GM21381 (cell line): ENCODE measurements at regions not wholly inside any gene's neighbourhood (a gene's known extent, or its start where the extent isn't known, plus 50 kb on each side); places are given as distances from the start of the nearest gene placed in this dataset.
"Not testable (repeated sequence)": the region's sequence is repeated elsewhere in the genome, so short reads cannot be mapped to it uniquely, and the experiment has no call there.

ENCODE experiments used
- ATAC-seq: cut with Tn5 transposase; IDR thresholded peaks from one replicate; pipeline ENCODE4 v1.9.1; 2021; ENCODE audit warnings: mild to moderate bottlenecking, moderate library complexity; ENCODE audit not compliant: unreplicated experiment

GRCh38 chr19:29060813-29061364 lies 152.1 kb downstream of the UQCRFS1 start:
- ATAC-seq: no peak

GRCh38 chr19:29056535-29056934 lies 156.4 kb downstream of the UQCRFS1 start:
- no peak for ATAC-seq

- no peak for ATAC-seq
Observed at GRCh38 chr19:29054886-29055675, 157.9 kb downstream of the UQCRFS1 start.

DNA sequence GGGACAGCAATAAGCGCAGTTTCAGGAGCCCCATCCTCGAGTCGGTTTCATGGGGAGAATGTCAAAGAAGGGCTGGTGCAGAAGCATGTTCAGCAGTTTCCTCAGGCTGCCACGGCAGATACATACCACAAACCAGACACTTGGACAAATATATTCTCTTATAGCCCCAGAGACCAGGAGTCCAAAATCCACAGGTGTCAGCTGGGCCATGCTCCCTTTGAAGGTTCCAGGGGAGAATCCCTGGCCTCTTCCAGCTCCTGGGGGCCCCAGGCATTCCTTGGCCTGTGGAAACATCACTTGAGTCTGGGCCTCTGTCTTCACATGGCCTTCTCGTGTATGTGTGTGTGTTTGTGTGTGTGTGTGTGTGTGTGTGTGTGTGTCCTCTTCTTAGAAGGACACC lies 164.1 kb downstream of the UQCRFS1 start:
- ATAC-seq: no peak

DNA sequence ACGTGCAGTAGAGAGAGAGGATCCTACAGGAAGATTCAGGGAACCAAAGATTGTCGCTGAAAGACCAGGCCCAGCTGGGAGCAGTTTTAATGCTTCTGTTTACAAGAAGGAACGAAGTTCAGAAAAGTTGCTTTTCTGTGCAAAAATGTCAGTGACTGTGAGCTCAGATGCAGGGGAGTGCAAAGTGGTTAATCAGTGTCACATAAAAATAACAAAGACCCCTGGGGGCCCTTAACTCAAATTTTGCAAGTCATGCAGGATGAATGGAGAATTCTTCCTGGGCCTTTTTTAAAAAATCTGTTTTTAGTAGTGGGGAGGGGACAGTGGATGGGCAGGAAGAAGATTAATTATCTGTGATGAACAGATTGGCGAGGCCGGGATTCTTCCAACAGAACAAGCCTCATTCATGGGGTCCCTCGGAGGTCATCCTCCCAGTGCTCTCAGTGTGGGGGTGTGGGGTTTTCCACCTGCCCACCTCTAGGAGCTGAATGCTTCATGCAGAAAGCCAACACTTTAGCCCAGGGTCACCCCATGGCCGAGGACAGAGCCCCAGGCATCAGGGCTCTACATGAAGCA lies 167.2 kb downstream of the UQCRFS1 start:
- no peak for ATAC-seq

GRCh38 chr19:29044037-29044436 lies 168.9 kb downstream of the UQCRFS1 start:
- ATAC-seq: no peak

DNA sequence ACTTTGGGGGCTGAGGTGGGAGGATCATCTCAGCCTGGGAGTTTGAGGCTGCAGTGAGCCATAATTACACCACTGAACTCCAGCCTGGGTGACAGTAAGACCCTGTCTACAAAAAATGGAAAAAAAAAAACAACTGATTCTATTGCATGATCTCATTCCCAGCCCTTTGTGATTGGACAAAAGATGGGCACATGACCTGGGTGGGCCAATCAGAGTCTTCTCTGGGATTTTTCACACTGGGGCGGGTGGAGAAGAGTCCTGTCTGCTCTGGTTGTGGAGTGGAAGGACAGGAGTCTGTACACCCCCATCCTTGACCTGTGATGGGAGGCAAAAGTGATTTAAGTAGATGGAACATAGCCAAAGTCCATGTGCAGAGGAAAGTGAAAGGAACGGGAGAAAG lies 170.5 kb downstream of the UQCRFS1 start:
- no peak for ATAC-seq

DNA sequence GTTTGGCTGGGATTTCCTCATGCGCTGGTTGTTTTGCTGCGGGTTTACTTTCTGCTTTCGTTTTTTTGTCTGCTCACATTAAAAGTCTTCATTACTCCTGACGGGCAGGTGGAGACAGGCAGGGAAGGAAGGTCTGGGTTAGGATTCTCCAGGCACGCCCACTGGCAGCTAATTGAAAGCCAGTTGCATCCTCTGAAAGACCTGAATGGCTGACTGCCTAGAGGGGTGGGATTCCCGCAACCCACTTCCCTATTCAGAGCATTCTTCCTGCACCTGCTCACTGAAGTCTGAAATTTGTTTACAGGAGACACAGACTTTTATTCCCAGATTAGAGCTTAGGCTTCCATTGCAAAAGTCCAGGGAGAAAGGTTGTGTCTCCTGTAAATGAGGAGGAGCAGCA lies 172.0 kb downstream of the UQCRFS1 start:
- ATAC-seq: no peak

DNA sequence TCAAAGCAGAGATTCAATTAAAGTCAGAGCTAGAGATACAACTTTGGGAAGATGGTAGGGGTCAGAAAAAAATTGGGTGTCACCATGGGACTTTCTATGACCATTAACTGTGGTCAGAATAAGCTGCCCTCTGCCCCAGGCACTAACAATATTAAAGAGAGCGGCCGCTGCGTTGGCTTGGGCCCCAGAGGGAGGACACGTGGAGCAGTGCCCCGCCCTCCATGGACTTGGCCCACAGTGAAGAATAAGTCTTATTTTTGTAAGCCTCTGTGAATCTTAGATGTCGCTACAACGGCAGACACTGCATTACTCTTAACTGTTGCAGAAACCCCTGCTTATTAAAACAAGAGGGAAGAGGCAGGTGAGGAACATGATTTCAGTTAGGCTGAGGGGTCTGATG lies 172.7 kb downstream of the UQCRFS1 start:
- no peak for ATAC-seq

GRCh38 chr19:29039036-29039435 lies 173.9 kb downstream of the UQCRFS1 start:
- ATAC-seq: not testable (repeated sequence)

GRCh38 chr19:29031216-29031615 lies 181.7 kb downstream of the UQCRFS1 start:
- ATAC-seq: no peak

- no peak for ATAC-seq
Observed at GRCh38 chr19:29029268-29029958, 183.5 kb downstream of the UQCRFS1 start.

DNA sequence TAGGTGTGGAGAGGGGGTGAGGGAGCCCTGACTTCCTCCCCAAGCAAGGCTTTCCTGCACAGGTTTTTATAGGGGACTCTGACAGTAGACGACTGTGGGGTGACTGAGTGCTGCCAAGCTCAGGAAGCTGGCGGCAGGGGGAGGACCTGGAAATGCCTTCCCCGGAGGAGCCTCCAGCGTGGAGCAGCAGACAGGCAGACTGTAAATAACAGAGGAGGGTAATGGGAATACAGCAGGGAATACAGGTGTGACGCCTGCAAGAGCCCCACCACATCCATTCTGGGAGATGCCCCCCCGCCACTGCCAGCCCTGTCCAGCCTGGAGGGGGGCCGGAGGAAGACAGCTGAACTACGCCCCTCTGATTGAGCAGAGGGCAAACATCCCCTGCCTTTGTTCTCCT lies 190.4 kb downstream of the UQCRFS1 start:
- ATAC-seq: no peak

DNA sequence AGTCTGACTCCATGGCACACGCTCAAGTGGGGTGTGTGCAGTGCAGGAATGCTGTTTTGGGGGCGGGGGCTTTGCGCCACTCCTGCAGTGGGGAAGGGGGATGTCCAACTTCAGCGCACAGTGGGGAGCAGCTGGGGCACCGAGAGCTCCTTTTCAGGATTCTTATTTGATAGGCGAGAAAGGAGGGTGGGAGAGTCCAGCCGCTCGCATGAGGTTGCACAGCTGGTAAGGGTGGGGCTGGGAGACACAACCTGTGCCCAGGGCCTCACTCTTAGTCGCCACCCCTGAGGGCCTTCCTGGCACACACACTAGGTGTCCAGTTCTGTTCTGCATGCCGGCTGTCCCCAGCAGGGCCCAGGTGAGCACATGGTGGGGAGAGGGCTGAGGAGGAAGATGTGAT lies 190.8 kb downstream of the UQCRFS1 start:
- no peak for ATAC-seq

GRCh38 chr19:29021232-29021916 lies 191.6 kb downstream of the UQCRFS1 start:
- ATAC-seq: no peak

- no peak for ATAC-seq
Observed at GRCh38 chr19:29019403-29019802, 193.5 kb downstream of the UQCRFS1 start.

GRCh38 chr19:29018542-29018941 lies 194.4 kb downstream of the UQCRFS1 start:
- no peak for ATAC-seq

GRCh38 chr19:29017788-29018187 lies 195.2 kb downstream of the UQCRFS1 start:
- ATAC-seq: no peak

DNA sequence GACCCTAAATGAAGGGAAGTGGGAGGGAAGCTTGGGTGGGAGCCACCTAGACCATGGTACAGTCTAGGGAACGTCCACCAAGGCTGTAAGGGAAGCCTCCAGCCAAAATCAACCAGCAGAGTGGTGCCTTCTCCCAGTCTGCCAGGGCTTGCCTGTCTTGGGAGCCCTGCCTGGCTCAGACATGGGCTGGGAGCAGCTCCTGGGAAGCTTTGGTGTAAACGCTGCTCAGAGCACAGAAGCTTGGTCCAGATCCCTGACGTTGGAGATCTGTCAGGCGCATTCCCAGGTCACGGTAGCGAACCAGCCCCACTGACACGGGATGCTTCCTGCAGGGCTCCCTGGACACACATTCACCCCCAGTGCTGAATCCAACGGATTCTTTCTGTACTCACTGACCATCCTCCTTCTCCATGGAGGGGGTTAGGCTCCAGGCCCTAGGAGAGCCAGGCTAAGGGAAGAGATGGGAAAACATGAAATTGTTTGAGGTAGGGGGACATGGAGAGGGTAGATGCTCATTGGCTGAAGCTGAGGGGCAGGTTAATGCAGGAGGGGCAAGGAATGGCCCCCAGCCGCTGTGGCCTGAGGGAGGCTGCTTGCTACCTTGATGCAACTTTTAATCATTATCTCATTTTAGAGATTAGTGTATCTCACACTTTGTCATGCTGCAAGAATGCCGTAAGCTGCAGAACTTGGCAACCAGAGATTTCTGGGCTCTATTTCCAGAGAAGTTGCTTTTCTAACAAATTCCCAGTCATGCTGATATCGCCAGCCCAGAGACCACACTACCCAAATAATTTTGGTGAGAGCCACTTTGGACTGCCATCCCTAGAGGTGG lies 195.8 kb downstream of the UQCRFS1 start:
- no peak for ATAC-seq

DNA sequence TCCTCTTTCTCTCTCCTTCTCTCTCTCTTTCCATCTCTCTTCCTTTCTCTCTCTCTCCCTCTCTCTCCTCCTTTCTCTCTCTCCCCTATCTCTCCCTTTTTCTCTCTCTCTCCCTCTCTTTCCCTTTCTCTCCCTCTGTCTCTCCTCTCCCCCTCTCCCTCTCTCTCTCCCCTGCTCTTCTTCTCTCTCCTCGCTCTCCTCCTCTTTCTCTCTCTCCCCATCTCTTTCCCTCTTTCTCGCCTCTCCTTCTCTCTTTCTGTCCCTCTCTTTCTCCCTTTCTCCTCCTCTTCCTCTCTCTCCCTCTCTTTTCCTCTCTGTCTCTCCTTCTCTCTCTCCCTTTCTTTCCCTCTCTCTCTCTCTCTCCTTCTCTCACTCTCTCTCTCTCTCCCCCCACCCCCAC lies 196.6 kb downstream of the UQCRFS1 start:
- ATAC-seq: no peak
